Right lobe of liver (tissue), 4 donors: ENCODE measurements at regions not wholly inside any gene's neighbourhood (a gene's known extent, or its start where the extent isn't known, plus 50 kb on each side); places are given as distances from the start of the nearest gene placed in this dataset.

Source experiments
- POLR2A ChIP-seq: fragments of 450-650 bp; IDR thresholded peaks from one replicate; pipeline ENCODE4 v1.6.1; 2017; ENCODE audit warnings: antibody characterized with exemption, mild to moderate bottlenecking
- TF ChIP-seq, protein P1 (sequence below), 4 donors: fragments of 200-600 bp in 3 of 4; fragments of 450-650 bp in 1 of 4; IDR thresholded peaks; one replicate each; pipeline versions ENCODE4 v1.5.1 to v1.8.0; 2016 to 2022; ENCODE audit warnings: antibody characterized with exemption in 4 of 4, mild to moderate bottlenecking in 2 of 4
- donor health status: DM: no; HTN: no; CAD: no.
- donor health status: DM: no; HTN: no; CAD: no.
- donor health status: DM: no; HTN: yes; CAD: no.

DNA sequence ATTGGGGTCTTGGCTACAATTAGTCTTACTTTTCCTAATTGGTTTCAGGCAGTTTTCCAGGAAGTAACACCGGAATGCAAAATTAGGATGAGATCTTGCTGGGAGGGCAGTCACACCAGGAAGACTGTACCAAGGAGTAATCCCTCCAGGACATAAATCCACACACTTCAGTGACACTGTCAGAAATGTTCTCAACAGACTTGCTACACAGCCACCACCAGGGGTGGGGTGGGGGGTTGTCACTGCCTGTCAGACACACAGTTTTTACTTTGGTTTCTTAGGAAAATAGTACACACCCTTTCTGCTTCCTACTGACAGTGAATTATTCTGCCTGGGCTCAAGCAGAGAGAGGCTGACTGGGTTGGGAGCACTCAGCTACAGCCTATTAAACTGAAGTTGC lies 102.9 kb upstream of the CCDC196 start:
- TF ChIP-seq, protein P1, sequence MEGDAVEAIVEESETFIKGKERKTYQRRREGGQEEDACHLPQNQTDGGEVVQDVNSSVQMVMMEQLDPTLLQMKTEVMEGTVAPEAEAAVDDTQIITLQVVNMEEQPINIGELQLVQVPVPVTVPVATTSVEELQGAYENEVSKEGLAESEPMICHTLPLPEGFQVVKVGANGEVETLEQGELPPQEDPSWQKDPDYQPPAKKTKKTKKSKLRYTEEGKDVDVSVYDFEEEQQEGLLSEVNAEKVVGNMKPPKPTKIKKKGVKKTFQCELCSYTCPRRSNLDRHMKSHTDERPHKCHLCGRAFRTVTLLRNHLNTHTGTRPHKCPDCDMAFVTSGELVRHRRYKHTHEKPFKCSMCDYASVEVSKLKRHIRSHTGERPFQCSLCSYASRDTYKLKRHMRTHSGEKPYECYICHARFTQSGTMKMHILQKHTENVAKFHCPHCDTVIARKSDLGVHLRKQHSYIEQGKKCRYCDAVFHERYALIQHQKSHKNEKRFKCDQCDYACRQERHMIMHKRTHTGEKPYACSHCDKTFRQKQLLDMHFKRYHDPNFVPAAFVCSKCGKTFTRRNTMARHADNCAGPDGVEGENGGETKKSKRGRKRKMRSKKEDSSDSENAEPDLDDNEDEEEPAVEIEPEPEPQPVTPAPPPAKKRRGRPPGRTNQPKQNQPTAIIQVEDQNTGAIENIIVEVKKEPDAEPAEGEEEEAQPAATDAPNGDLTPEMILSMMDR (IDR thresholded peaks at IDR 0.05): no peak
- no peak for TF ChIP-seq POLR2A
